H9 (cell line): ENCODE measurements at regions not wholly inside any gene's neighbourhood (a gene's known extent, or its start where the extent isn't known, plus 50 kb on each side); places are given as distances from the start of the nearest gene placed in this dataset.
"Not testable (repeated sequence)": the region's sequence is repeated elsewhere in the genome, so short reads cannot be mapped to it uniquely, and the experiment has no call there.

Experiments used
- DNase-seq: peaks from one replicate; pipeline ENCODE4 v3.0.0-alpha.2; 2017
- H2AFZ ChIP-seq: one replicate; pipeline ENCODE4 v1.6.1; 2013; ENCODE audit warnings: mild to moderate bottlenecking, low read length, control low read depth, moderate library complexity
- H2AK5ac ChIP-seq: 2 replicates; pipeline ENCODE4 v1.6.1; 2013; ENCODE audit warnings: low read length, control low read depth, mixed read lengths; ENCODE audit not compliant: insufficient read length
- H2BK120ac ChIP-seq: one replicate; pipeline ENCODE4 v1.6.1; 2013; ENCODE audit warnings: low read depth, mild to moderate bottlenecking, low read length, control low read depth, inconsistent platforms; ENCODE audit not compliant: poor library complexity, severe bottlenecking
- H2BK12ac ChIP-seq: 2 replicates; pipeline ENCODE4 v1.6.1; 2013; ENCODE audit warnings: low read length, control low read depth, mixed read lengths, low read depth; ENCODE audit not compliant: insufficient read length
- H2BK15ac ChIP-seq: 2 replicates; pipeline ENCODE4 v1.6.1; 2013; ENCODE audit warnings: low read depth, low read length, control low read depth
- H2BK20ac ChIP-seq: one replicate; pipeline ENCODE4 v1.6.1; 2013; ENCODE audit warnings: low read depth, mild to moderate bottlenecking, low read length, control low read depth, inconsistent platforms; ENCODE audit not compliant: poor library complexity, severe bottlenecking
- H2BK5ac ChIP-seq: 2 replicates; pipeline ENCODE4 v1.6.1; 2013; ENCODE audit warnings: low read length, control low read depth, mixed read lengths; ENCODE audit not compliant: insufficient read length
- H3K14ac ChIP-seq: 2 replicates; pipeline ENCODE4 v1.6.1; 2013; ENCODE audit warnings: low read length, control low read depth; ENCODE audit not compliant: insufficient read depth
- H3K18ac ChIP-seq: 2 replicates; pipeline ENCODE4 v1.6.1; 2013; ENCODE audit warnings: low read depth, mild to moderate bottlenecking, mixed read lengths, low read length, control low read depth; ENCODE audit not compliant: insufficient read length
- H3K23ac ChIP-seq: 2 replicates; pipeline ENCODE4 v1.6.1; 2013; ENCODE audit warnings: low read length, control low read depth, mixed read lengths, low read depth; ENCODE audit not compliant: insufficient read length
- H3K23me2 ChIP-seq: 2 replicates; pipeline ENCODE4 v1.6.1; 2013; ENCODE audit warnings: low read depth, mild to moderate bottlenecking, mixed read lengths, low read length, control low read depth; ENCODE audit not compliant: insufficient read length, poor library complexity, severe bottlenecking
- H3K27ac ChIP-seq: 2 replicates; pipeline ENCODE4 v1.5.1; 2013; ENCODE audit warnings: low read length, control low read depth, mixed read lengths, low read depth; ENCODE audit not compliant: insufficient read length
- H3K27me3 ChIP-seq: 2 replicates; pipeline ENCODE4 v1.6.1; 2013; ENCODE audit warnings: low read length, control low read depth, inconsistent platforms; ENCODE audit not compliant: insufficient read depth
- H3K4ac ChIP-seq: 2 replicates; pipeline ENCODE4 v1.6.1; 2013; ENCODE audit warnings: low read depth, mild to moderate bottlenecking, control low read depth, inconsistent platforms, low read length, moderate library complexity
- H3K4me1 ChIP-seq: 2 replicates; pipeline ENCODE4 v1.6.1; 2013; ENCODE audit warnings: low read length, control low read depth, inconsistent platforms; ENCODE audit not compliant: insufficient read depth
- H3K4me2 ChIP-seq: 2 replicates; pipeline ENCODE4 v1.6.1; 2013; ENCODE audit warnings: low read length, control low read depth, mixed read lengths; ENCODE audit not compliant: insufficient read length, insufficient read depth
- H3K56ac ChIP-seq: 2 replicates; pipeline ENCODE4 v1.6.1; 2013; ENCODE audit warnings: low read depth, mild to moderate bottlenecking, mixed read lengths, low read length, control low read depth; ENCODE audit not compliant: insufficient read length
- H3K79me1 ChIP-seq: 2 replicates; pipeline ENCODE4 v1.6.1; 2013; ENCODE audit warnings: low read depth, mild to moderate bottlenecking, moderate library complexity, low read length, control low read depth, inconsistent platforms; ENCODE audit not compliant: insufficient read depth, poor library complexity, severe bottlenecking
- H3K79me2 ChIP-seq: 2 replicates; pipeline ENCODE4 v1.6.1; 2013; ENCODE audit warnings: low read length, control low read depth, inconsistent platforms; ENCODE audit not compliant: insufficient read depth
- H3K9ac ChIP-seq: 2 replicates; pipeline ENCODE4 v1.6.1; 2013; ENCODE audit warnings: low read length, control low read depth, mixed read lengths; ENCODE audit not compliant: insufficient read length; ENCODE audit errors: extremely low read depth
- H3K9me3 ChIP-seq: one replicate; pipeline ENCODE4 v1.6.1; 2013; ENCODE audit warnings: low read depth, low read length, inconsistent platforms; ENCODE audit not compliant: control insufficient read depth
- H3T11ph ChIP-seq: one replicate; pipeline ENCODE4 v1.6.1; 2013; ENCODE audit warnings: mild to moderate bottlenecking, low read length, control low read depth, inconsistent platforms
- H4K20me1 ChIP-seq: one replicate; pipeline ENCODE4 v1.6.1; 2013; ENCODE audit not compliant: control insufficient read depth, insufficient read length, insufficient read depth
- H4K5ac ChIP-seq: 2 replicates; pipeline ENCODE4 v1.6.1; 2013; ENCODE audit warnings: low read depth, mild to moderate bottlenecking, mixed read lengths, low read length, control low read depth; ENCODE audit not compliant: insufficient read length
- H4K8ac ChIP-seq: replicated peaks from 2 replicates; pipeline ENCODE4 v1.6.1; 2013; ENCODE audit warnings: low read length, control low read depth, mixed read lengths, low read depth; ENCODE audit not compliant: insufficient read length
- H4K91ac ChIP-seq: 2 replicates; pipeline ENCODE4 v1.6.1; 2013; ENCODE audit warnings: low read depth, mild to moderate bottlenecking, moderate library complexity, mixed read lengths, low read length, control low read depth; ENCODE audit not compliant: insufficient read length
- H3K27ac Mint-ChIP-seq, 3 experiments: 2 replicates in 2 of 3; 3 replicates in 1 of 3; pipeline ENCODE4 v1.8.0; 2020 to 2021; ENCODE audit warnings: mixed read lengths in 3 of 3, mild to moderate bottlenecking in 1 of 3, moderate library complexity in 1 of 3
- H3K27me3 Mint-ChIP-seq: 2 replicates; pipeline ENCODE4 v1.8.0; 2021; ENCODE audit warnings: low read depth, mild to moderate bottlenecking, moderate library complexity, mixed read lengths
- H3K36me3 Mint-ChIP-seq, 3 experiments: 2 replicates in 2 of 3; 3 replicates in 1 of 3; pipeline ENCODE4 v1.8.0; 2020 to 2021; ENCODE audit warnings: low read depth in 3 of 3, mixed read lengths in 3 of 3; ENCODE audit not compliant: insufficient read depth in 1 of 3
- H3K4me1 Mint-ChIP-seq, 2 experiments: 2 replicates each; pipeline ENCODE4 v1.8.0; 2020; ENCODE audit warnings: mixed read lengths in 2 of 2
- H3K4me3 Mint-ChIP-seq, 2 experiments: 2 replicates in 1 of 2; 3 replicates in 1 of 2; pipeline ENCODE4 v1.8.0; 2020 to 2021; ENCODE audit warnings: mild to moderate bottlenecking in 2 of 2, mixed read lengths in 2 of 2, moderate library complexity in 1 of 2
- H3K9me3 Mint-ChIP-seq, 2 experiments: 2 replicates in 1 of 2; 3 replicates in 1 of 2; pipeline ENCODE4 v1.8.0; 2020; ENCODE audit warnings: mild to moderate bottlenecking in 2 of 2, mixed read lengths in 2 of 2, moderate library complexity in 1 of 2
- CTCF ChIP-seq: fragments of 200-600 bp; sonication (generic); conservative IDR thresholded peaks from 3 replicates; pipeline ENCODE4 v1.8.0; 2021; ENCODE audit warnings: antibody characterized with exemption, mild to moderate bottlenecking
- WGBS: extraction: QIAGEN DNeasy Blood & Tissue Kit; methylation state at CpG from one replicate; pipeline ENCODE4 v1.1.7; 2013; ENCODE audit warnings: missing lambda C conversion rate, low lambda C conversion rate, mixed read lengths; ENCODE audit not compliant: insufficient read length; ENCODE audit errors: extremely low coverage; 5-methylcytosine and 5-hydroxymethylcytosine counted together

DNA sequence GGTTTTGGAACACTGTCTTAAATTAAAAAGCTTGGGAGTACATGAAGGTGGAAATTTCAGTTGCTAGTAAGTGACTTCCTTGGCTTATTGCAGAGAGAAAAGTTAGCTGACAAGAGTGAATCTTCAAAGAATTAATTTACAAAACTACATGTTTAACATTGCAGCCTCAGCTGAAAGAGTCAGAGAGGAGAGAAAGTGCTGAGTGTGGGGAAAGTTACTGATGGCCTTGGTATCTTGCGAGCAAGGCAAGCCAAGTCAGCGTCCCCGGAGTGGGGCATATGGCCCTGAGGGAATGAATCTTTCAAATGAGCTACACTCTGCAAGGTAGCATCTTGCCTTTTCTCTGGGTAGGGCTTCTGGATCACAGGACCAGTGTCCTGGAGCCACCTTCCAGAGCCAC lies 131.3 kb downstream of the LPIN1 start:
- Histone ChIP-seq H3K4me2 (no peak overlapping the region), H3T11ph (no peak overlapping the region), H3K27me3 (no peaks in the 10 kb centered on the region), H3K14ac (no peak overlapping the region), H4K8ac (no peak overlapping the region), H3K27ac (no peak overlapping the region), H3K79me1 (no peaks in the 10 kb centered on the region), H3K4ac (no peak overlapping the region), H4K20me1 (no peaks in the 10 kb centered on the region), H3K56ac (no peak overlapping the region), H2BK15ac (no peak overlapping the region), H3K9me3 (no peaks in the 10 kb centered on the region), H2AFZ (no peak overlapping the region), H4K5ac (no peak overlapping the region), H3K23ac (no peak overlapping the region), H2BK120ac (no peak overlapping the region), H3K23me2 (no peaks in the 10 kb centered on the region), H3K9ac (no peak overlapping the region), H3K79me2 (no peaks in the 10 kb centered on the region), H3K18ac (no peak overlapping the region), H3K4me1 (no peaks in the 10 kb centered on the region), H2BK5ac (no peak overlapping the region), H2AK5ac (no peak overlapping the region), H2BK20ac (no peak overlapping the region), H4K91ac (no peak overlapping the region), H2BK12ac (no peak overlapping the region)
- Mint-ChIP-seq H3K9me3 (peaks cover 4 to 5% of the 10 kb centered on the region in 2 experiments; a peak in 4 of 5 replicates), H3K27me3 (no peaks in the 10 kb centered on the region), H3K4me1 (no peaks in the 10 kb centered on the region), H3K4me3 (no peak overlapping the region), H3K36me3 (no peaks in the 10 kb centered on the region; a peak in 1 of 7 replicates), H3K27ac (no peak overlapping the region)
- no peak for DNase-seq
- no CpG with 5 or more reads among the region's 3 CpGs for WGBS
- no peak for TF ChIP-seq CTCF

GRCh38 chr2:11885253-11885652 lies 138.8 kb downstream of the LPIN1 start:
- not testable (repeated sequence) for H4K20me1 ChIP-seq, H2BK5ac ChIP-seq, H3K4me1 ChIP-seq, H2BK120ac ChIP-seq, H3K56ac ChIP-seq, H3K27me3 ChIP-seq, H3K79me1 ChIP-seq, H3K27me3 Mint-ChIP-seq, H3K4me2 ChIP-seq, DNase-seq, H3T11ph ChIP-seq, H3K9me3 ChIP-seq, H3K14ac ChIP-seq, H3K27ac ChIP-seq, H2BK20ac ChIP-seq, H4K5ac ChIP-seq, H3K9ac ChIP-seq, H3K27ac Mint-ChIP-seq, H3K23me2 ChIP-seq, H3K18ac ChIP-seq, H3K4ac ChIP-seq, H3K79me2 ChIP-seq, H2BK12ac ChIP-seq, H3K4me3 Mint-ChIP-seq, H2AK5ac ChIP-seq, H4K91ac ChIP-seq, H3K23ac ChIP-seq, H3K4me1 Mint-ChIP-seq, H4K8ac ChIP-seq, H2AFZ ChIP-seq, H2BK15ac ChIP-seq
- H3K9me3 Mint-ChIP-seq, result peaks cover 33 to 38% of the 10 kb centered on the region in 2 experiments
- peaks cover 9 to 25% (median 14%) of the 10 kb centered on the region in 3 experiments for H3K36me3 Mint-ChIP-seq
- no CpG with 5 or more reads among the region's 4 CpGs for WGBS
